HEK293T (cell line): ENCODE measurements at regions not wholly inside any gene's neighbourhood (a gene's known extent, or its start where the extent isn't known, plus 50 kb on each side); places are given as distances from the start of the nearest gene placed in this dataset.

ENCODE experiments used
- ARNT ChIP-seq: fragments of 450-650 bp; IDR thresholded peaks from 2 replicates; pipeline ENCODE4 v1.6.1; 2017; ENCODE audit warnings: mild to moderate bottlenecking
- BHLHE40 ChIP-seq: fragments of 450-650 bp; IDR thresholded peaks from 2 replicates; pipeline ENCODE4 v1.6.1; 2016; ENCODE audit warnings: mild to moderate bottlenecking, moderate library complexity, borderline replicate concordance
- CTBP1 ChIP-seq: fragments of 450-650 bp; IDR thresholded peaks from 2 replicates; pipeline ENCODE4 v1.6.1; 2016; ENCODE audit warnings: borderline replicate concordance
- ELF4 ChIP-seq: fragments of 450-650 bp; IDR thresholded peaks from 2 replicates; pipeline ENCODE4 v1.6.1; 2017; ENCODE audit warnings: antibody characterized with exemption
- FOXA1 ChIP-seq: fragments of 450-650 bp; IDR thresholded peaks from 2 replicates; pipeline ENCODE4 v1.6.1; 2016; ENCODE audit warnings: mild to moderate bottlenecking
- FOXK2 ChIP-seq: fragments of 450-650 bp; IDR thresholded peaks from 2 replicates; pipeline ENCODE4 v1.6.1; 2016; ENCODE audit warnings: mild to moderate bottlenecking
- FOXM1 ChIP-seq: fragments of 450-650 bp; IDR thresholded peaks from 2 replicates; pipeline ENCODE4 v1.6.1; 2017; ENCODE audit warnings: mild to moderate bottlenecking, borderline replicate concordance
- HDGF ChIP-seq: fragments of 450-650 bp; IDR thresholded peaks from 2 replicates; pipeline ENCODE4 v1.6.1; 2017; ENCODE audit warnings: antibody characterized with exemption, borderline replicate concordance
- LEF1 ChIP-seq: fragments of 450-650 bp; IDR thresholded peaks from 2 replicates; pipeline ENCODE4 v1.6.1; 2017; ENCODE audit warnings: mild to moderate bottlenecking, borderline replicate concordance
- NFRKB ChIP-seq: fragments of 450-650 bp; IDR thresholded peaks from 2 replicates; pipeline ENCODE4 v1.6.1; 2016; ENCODE audit warnings: mild to moderate bottlenecking, moderate library complexity
- SP1 ChIP-seq: fragments of 450-650 bp; IDR thresholded peaks from 2 replicates; pipeline ENCODE4 v1.6.1; 2017
- SUZ12 ChIP-seq: fragments of 450-650 bp; IDR thresholded peaks from 2 replicates; pipeline ENCODE4 v1.6.1; 2016; ENCODE audit warnings: mild to moderate bottlenecking
- TARDBP ChIP-seq: fragments of 450-650 bp; IDR thresholded peaks from 2 replicates; pipeline ENCODE4 v1.6.1; 2016
- TF ChIP-seq, protein P1 (sequence below): fragments of 450-650 bp; IDR thresholded peaks from 2 replicates; pipeline ENCODE4 v1.6.1; 2016

DNA sequence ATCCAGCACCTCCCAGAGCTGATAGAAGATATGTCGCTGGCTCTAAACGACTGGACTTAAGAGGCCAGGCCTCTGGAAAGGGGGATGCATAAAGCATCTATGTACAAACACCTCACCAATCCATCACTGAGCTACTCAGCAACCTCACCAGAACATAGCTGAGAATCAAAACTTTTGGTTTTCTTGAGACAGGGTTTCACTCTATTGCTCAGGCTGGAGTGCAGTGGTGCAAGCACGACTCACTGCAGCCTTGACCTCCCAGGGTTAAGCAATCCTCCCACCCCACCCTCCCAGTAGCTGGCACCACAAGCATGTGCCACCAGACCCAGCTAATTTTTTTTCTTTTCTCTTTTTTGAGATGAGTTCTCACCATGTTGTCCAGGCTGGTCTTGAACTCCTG is 62.9 kb upstream of the MSH6 start:
- TF ChIP-seq ELF4 (no peak), FOXA1 (no peak), FOXM1 (no peak), SP1 (no peak), BHLHE40 (no peak), CTBP1 (no peak), NFRKB (no peak), FOXK2 (no peak), LEF1 (no peak), TARDBP (no peak), HDGF (no peak), ARNT (no peak), SUZ12 (no peak)
- TF ChIP-seq, protein P1, sequence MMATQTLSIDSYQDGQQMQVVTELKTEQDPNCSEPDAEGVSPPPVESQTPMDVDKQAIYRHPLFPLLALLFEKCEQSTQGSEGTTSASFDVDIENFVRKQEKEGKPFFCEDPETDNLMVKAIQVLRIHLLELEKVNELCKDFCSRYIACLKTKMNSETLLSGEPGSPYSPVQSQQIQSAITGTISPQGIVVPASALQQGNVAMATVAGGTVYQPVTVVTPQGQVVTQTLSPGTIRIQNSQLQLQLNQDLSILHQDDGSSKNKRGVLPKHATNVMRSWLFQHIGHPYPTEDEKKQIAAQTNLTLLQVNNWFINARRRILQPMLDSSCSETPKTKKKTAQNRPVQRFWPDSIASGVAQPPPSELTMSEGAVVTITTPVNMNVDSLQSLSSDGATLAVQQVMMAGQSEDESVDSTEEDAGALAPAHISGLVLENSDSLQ = no peak
